Frontal cortex (tissue), 3 donors: ENCODE measurements at regions not wholly inside any gene's neighbourhood (a gene's known extent, or its start where the extent isn't known, plus 50 kb on each side); places are given as distances from the start of the nearest gene placed in this dataset.
"Not testable (repeated sequence)": the region's sequence is repeated elsewhere in the genome, so short reads cannot be mapped to it uniquely, and the experiment has no call there.

Source experiments
- DNase-seq, 2 donors: peaks; one replicate each; pipeline ENCODE4 v3.0.0; 2012; ENCODE audit warnings: low spot score in 2 of 2
- FAIRE-seq: peaks from 2 replicates; lab custom pipeline; 2012; peaks lifted over from hg19 to GRCh38; lab: Jason Lieb, UNC
- donor health status: control.
- donor health status: control.
- donor health status: control.

- not testable (repeated sequence) for FAIRE-seq
- peak; percentile 39 to 46 for DNase-seq
Observed at GRCh38 chr16:22436823-22437652, 62.6 kb upstream of the CDR2 start.

GRCh38 chr16:22436326-22436822 is 62.0 kb upstream of the CDR2 start:
- DNase-seq, FAIRE-seq: not testable (repeated sequence)

- not testable (repeated sequence) for DNase-seq, FAIRE-seq
Observed at GRCh38 chr16:22431314-22431713, 56.9 kb upstream of the CDR2 start.

- DNase-seq: no peak
- no peak for FAIRE-seq
Observed at GRCh38 chr16:22428654-22429053, 54.2 kb upstream of the CDR2 start.

- no peak for DNase-seq
- no peak for FAIRE-seq
Observed at GRCh38 chr16:22427556-22427955, 53.1 kb upstream of the CDR2 start.

- no peak for DNase-seq
- no peak for FAIRE-seq
Observed at GRCh38 chr16:22425847-22426246, 51.4 kb upstream of the CDR2 start.

GRCh38 chr16:22425036-22425801 is 50.8 kb upstream of the CDR2 start:
- FAIRE-seq (no peak), DNase-seq (no peak)

GRCh38 chr16:22424161-22424937 is 49.9 kb upstream of the CDR2 start:
- FAIRE-seq: no peak
- DNase-seq: no peak
